SU-DHL-6 (cell line): ENCODE measurements at regions not wholly inside any gene's neighbourhood (a gene's known extent, or its start where the extent isn't known, plus 50 kb on each side); places are given as distances from the start of the nearest gene placed in this dataset.

Experiments used
- H2AFZ ChIP-seq: fragments of 200-600 bp; sonication (generic); 2 replicates; pipeline ENCODE4 v1.6.1; 2014; ENCODE audit warnings: low read depth, mild to moderate bottlenecking, moderate library complexity, mixed read lengths, antibody characterized with exemption, low read length; ENCODE audit not compliant: severe bottlenecking
- H3F3A ChIP-seq: fragments of 200-600 bp; shearing (Covaris generic); 2 replicates; pipeline ENCODE4 v1.6.0; 2016; ENCODE audit warnings: antibody characterized with exemption, mild to moderate bottlenecking; ENCODE audit not compliant: insufficient read depth
- H3K27ac ChIP-seq: fragments of 200-600 bp; sonication (generic); 2 replicates; pipeline ENCODE4 v1.5.1; 2016; ENCODE audit warnings: low read depth, mild to moderate bottlenecking, low read length, moderate library complexity, mixed read lengths
- H3K27me3 ChIP-seq: fragments of 200-600 bp; sonication (generic), shearing (Covaris generic); 2 replicates; pipeline ENCODE4 v1.6.0; 2014; ENCODE audit warnings: mild to moderate bottlenecking, low read length
- H3K36me3 ChIP-seq: fragments of 200-600 bp; sonication (generic); 2 replicates; pipeline ENCODE4 v1.6.1; 2014; ENCODE audit warnings: mild to moderate bottlenecking, low read length, mixed read lengths
- H3K4me2 ChIP-seq: fragments of 300-600, 200-600 bp; shearing (Covaris generic), sonication (generic); 2 replicates; pipeline ENCODE4 v1.6.0; 2014; ENCODE audit warnings: low read length, low read depth, mild to moderate bottlenecking; ENCODE audit not compliant: poor library complexity, severe bottlenecking
- H3K4me3 ChIP-seq: fragments of 200-600 bp; sonication (generic); 2 replicates; pipeline ENCODE4 v1.5.1; 2014; ENCODE audit warnings: antibody characterized with exemption, low read length, mild to moderate bottlenecking, mixed read lengths; ENCODE audit not compliant: insufficient read depth, poor library complexity, severe bottlenecking
- H3K79me2 ChIP-seq: fragments of 200-600 bp; sonication (generic); 2 replicates; pipeline ENCODE4 v1.6.1; 2014; ENCODE audit warnings: mild to moderate bottlenecking, low read length, moderate library complexity; ENCODE audit not compliant: insufficient read depth
- H3K9ac ChIP-seq: fragments of 200-600 bp; sonication (generic); 2 replicates; pipeline ENCODE4 v1.7.0; 2014; ENCODE audit warnings: mild to moderate bottlenecking, low read length
- H3K9me2 ChIP-seq: fragments of 200-600 bp; sonication (generic); replicated peaks from 2 replicates; pipeline ENCODE4 v1.6.1; 2014; ENCODE audit warnings: low read length; ENCODE audit not compliant: insufficient read depth
- H3K9me3 ChIP-seq: fragments of 200-600 bp; sonication (generic); 2 replicates; pipeline ENCODE4 v1.6.1; 2014; ENCODE audit warnings: low read length, mixed read lengths; ENCODE audit not compliant: insufficient read depth
- H4K20me1 ChIP-seq: fragments of 200-600 bp; sonication (generic); 2 replicates; pipeline ENCODE4 v1.6.1; 2014; ENCODE audit warnings: low read depth, mild to moderate bottlenecking, antibody characterized with exemption, low read length, moderate library complexity, mixed read lengths
- CTCF ChIP-seq: fragments of 200-600 bp; sonication (generic); IDR thresholded peaks from one replicate; pipeline ENCODE4 v1.5.1; 2017; ENCODE audit warnings: antibody characterized with exemption, mild to moderate bottlenecking, low read length, moderate library complexity; ENCODE audit not compliant: insufficient read depth, poor library complexity, severe bottlenecking
- EZH2phosphoT487 ChIP-seq: fragments of 200-600 bp; sonication (generic), shearing (Covaris generic); conservative IDR thresholded peaks from 2 replicates; pipeline ENCODE4 v1.6.1; 2018; ENCODE audit warnings: mild to moderate bottlenecking, antibody characterized with exemption, low read length, moderate library complexity, mixed read lengths

GRCh38 chr4:44817930-44818329 is 91.6 kb upstream of the GNPDA2 start:
- H3F3A ChIP-seq: no peaks in the 10 kb centered on the region
- no peak overlapping the region for H2AFZ ChIP-seq
- TF ChIP-seq EZH2phosphoT487 (no peak), CTCF (no peak)
- no peaks in the 10 kb centered on the region; the same call in 1 of the 2 replicates for H3K27me3 ChIP-seq
- no peaks in the 10 kb centered on the region for H3K9me2 ChIP-seq
- H3K79me2 ChIP-seq: no peaks in the 10 kb centered on the region
- H3K9me3 ChIP-seq: no peaks in the 10 kb centered on the region
- no peaks in the 10 kb centered on the region for H4K20me1 ChIP-seq
- H3K9ac ChIP-seq: no peak overlapping the region
- H3K4me2 ChIP-seq: no peak overlapping the region
- H3K27ac ChIP-seq: no peak overlapping the region
- H3K36me3 ChIP-seq: no peaks in the 10 kb centered on the region
- no peak overlapping the region for H3K4me3 ChIP-seq

DNA sequence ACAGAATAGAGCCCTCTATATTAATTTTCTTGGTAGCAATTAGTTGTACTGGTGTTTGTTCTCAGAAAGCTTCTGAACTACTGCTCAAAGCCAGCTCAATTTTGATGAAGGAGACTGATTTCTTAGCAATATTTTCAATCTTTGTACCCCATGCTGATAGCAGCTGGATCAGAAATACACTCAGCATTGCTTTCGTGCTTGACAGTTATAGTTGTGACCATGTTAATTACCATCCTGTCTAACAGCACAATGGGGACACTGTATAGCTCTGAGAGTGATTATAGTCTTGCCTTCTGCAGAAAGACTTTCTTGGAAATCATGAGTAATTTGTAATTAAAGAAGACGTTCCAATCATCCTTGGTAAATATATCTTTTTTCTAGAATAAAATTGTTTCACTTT is 79.7 kb upstream of the GNPDA2 start:
- H3K27me3 ChIP-seq: no peaks in the 10 kb centered on the region
- no peaks in the 10 kb centered on the region for H3K79me2 ChIP-seq
- no peak overlapping the region for H2AFZ ChIP-seq
- no peaks in the 10 kb centered on the region for H3K36me3 ChIP-seq
- no peaks in the 10 kb centered on the region for H3K9me2 ChIP-seq
- no peak overlapping the region for H3K4me2 ChIP-seq
- H4K20me1 ChIP-seq: no peaks in the 10 kb centered on the region
- H3K4me3 ChIP-seq: no peak overlapping the region
- H3K27ac ChIP-seq: no peak overlapping the region
- TF ChIP-seq CTCF: no peak
- no peak for TF ChIP-seq EZH2phosphoT487
- no peaks in the 10 kb centered on the region for H3K9me3 ChIP-seq
- no peak overlapping the region for H3K9ac ChIP-seq
- H3F3A ChIP-seq: no peaks in the 10 kb centered on the region

DNA sequence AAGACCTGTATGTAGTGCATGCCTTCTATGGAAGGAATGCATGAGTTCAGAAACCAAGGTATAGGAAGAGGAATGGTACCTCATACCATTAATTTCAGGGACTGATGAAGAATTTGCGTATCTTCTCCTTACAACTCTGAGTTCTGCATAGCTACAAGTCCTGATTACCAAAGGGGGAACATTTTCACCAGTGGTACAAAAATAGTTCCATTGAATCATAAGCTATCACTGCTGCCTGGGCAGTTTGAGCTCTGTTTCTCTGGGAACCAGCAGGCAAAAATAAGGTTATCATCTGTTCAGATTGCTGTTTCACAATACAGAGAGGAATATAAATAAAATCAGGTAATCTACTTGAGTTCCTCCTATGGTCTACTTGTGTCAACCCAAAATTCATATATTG is 77.9 kb upstream of the GNPDA2 start:
- Histone ChIP-seq H3K4me3 (no peak overlapping the region), H3K9me3 (no peaks in the 10 kb centered on the region), H2AFZ (no peak overlapping the region), H3K27me3 (no peaks in the 10 kb centered on the region), H3K27ac (no peak overlapping the region), H3K36me3 (no peaks in the 10 kb centered on the region), H3K9me2 (no peaks in the 10 kb centered on the region), H3K79me2 (no peaks in the 10 kb centered on the region), H3F3A (no peaks in the 10 kb centered on the region), H4K20me1 (no peaks in the 10 kb centered on the region), H3K4me2 (no peak overlapping the region), H3K9ac (no peak overlapping the region)
- TF ChIP-seq EZH2phosphoT487 (no peak), CTCF (no peak)
